ENCODE measurements at regions not wholly inside any gene's neighbourhood (a gene's known extent, or its start where the extent isn't known, plus 50 kb on each side); places are given as distances from the start of the nearest gene placed in this dataset.

DNA sequence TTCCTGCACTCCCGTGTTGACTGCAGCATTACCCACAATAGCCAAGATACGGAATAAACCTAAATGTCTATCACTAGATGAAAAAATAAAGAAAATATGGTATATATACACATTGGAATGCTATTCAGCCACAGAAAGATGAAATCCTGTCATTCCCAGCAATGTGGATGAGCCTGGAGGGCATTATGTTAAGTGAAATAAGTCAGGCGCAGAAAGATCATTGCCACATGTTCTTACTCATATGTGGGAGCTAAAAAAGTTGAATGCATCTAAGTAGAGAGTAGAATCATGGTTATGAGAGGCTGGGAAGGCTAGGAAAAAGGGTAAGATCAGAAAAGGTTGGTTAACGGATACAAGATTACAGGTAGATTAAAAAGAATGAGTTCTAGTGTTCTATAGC lies 219.1 kb upstream of the MKI67 start:
- dilution Hi-C loops (cut with MboI; ENCODE audit: extremely low pct_ligation_motif_present, low sequenced_read_pairs) (no loop called here), intact Hi-C loops (cut with micrococcal nuclease) (no loop called here)
- Histone ChIP-seq H3K79me2 (ENCODE audit: control insufficient read depth, insufficient read depth, low read length) (no peaks in the 10 kb centered on the region), H3K9me1 (replicated peaks; ENCODE audit: control insufficient read depth, extremely low read depth, insufficient read depth, low read length) (no peaks in the 10 kb centered on the region), H2AFZ (ENCODE audit: low read depth, low read length) (no peak overlapping the region), H3K9ac (replicated peaks; ENCODE audit: extremely low read depth, insufficient read depth, low read length) (no peak overlapping the region), H3K4me2 (ENCODE audit: insufficient read depth, low read length) (no peak overlapping the region), H3K4me3 (replicated peaks in 1 of 3; ENCODE audit: insufficient read depth in 1 of 3, low read depth in 1 of 3, low read length in 3 of 3) (no peak overlapping the region), H3K4me1 (ENCODE audit: control insufficient read depth, extremely low read depth, insufficient read depth, low read length) (no peaks in the 10 kb centered on the region), H3K27me3 (ENCODE audit: control insufficient read depth in 2 of 2, insufficient read depth in 2 of 2, low read length in 2 of 2) (no peaks in the 10 kb centered on the region), H3K27ac (ENCODE audit: insufficient read depth, low read depth, low read length) (no peak overlapping the region), H3K9me3 (replicated peaks; ENCODE audit: control insufficient read depth, insufficient read depth, low read length) (no peaks in the 10 kb centered on the region), H4K20me1 (replicated peaks; ENCODE audit: control insufficient read depth, extremely low read depth, insufficient read depth, low read length) (no peaks in the 10 kb centered on the region), H3K36me3 (ENCODE audit: control insufficient read depth in 2 of 2, extremely low read depth in 1 of 2, insufficient read depth in 2 of 2, low read length in 2 of 2) (no peaks in the 10 kb centered on the region)
- no TSS peak for BruUV-seq (replicated peaks)
- no peak for DNase-seq (ENCODE audit: low read depth, low spot score)
- no peak for TF ChIP-seq POLR2A (IDR thresholded peaks at IDR 0.05; ENCODE audit: low read depth, low read length)
- TF ChIP-seq GATA2 (IDR thresholded peaks at IDR 0.05; ENCODE audit: insufficient read depth, insufficient read length, low read depth, low read length): no peak
- TF ChIP-seq FOS (IDR thresholded peaks at IDR 0.05; ENCODE audit: borderline replicate concordance, insufficient read depth, low read length): no peak
- TF ChIP-seq EZH2 (IDR thresholded peaks at IDR 0.05; ENCODE audit: borderline replicate concordance, low read depth, low read length, severe bottlenecking): no peak
- TF ChIP-seq, protein P1, sequence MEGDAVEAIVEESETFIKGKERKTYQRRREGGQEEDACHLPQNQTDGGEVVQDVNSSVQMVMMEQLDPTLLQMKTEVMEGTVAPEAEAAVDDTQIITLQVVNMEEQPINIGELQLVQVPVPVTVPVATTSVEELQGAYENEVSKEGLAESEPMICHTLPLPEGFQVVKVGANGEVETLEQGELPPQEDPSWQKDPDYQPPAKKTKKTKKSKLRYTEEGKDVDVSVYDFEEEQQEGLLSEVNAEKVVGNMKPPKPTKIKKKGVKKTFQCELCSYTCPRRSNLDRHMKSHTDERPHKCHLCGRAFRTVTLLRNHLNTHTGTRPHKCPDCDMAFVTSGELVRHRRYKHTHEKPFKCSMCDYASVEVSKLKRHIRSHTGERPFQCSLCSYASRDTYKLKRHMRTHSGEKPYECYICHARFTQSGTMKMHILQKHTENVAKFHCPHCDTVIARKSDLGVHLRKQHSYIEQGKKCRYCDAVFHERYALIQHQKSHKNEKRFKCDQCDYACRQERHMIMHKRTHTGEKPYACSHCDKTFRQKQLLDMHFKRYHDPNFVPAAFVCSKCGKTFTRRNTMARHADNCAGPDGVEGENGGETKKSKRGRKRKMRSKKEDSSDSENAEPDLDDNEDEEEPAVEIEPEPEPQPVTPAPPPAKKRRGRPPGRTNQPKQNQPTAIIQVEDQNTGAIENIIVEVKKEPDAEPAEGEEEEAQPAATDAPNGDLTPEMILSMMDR (IDR thresholded peaks at IDR 0.05; ENCODE audit: extremely low read depth in 1 of 2, insufficient read depth in 1 of 2, low read depth in 1 of 2, low read length in 2 of 2): no peak
- no peak for TF ChIP-seq MAX (IDR thresholded peaks at IDR 0.05; ENCODE audit: insufficient read depth, insufficient read length)
- TF ChIP-seq POLR2AphosphoS5 (IDR thresholded peaks at IDR 0.05; ENCODE audit: insufficient read depth, low read depth, low read length): no peak
- no peak for TF ChIP-seq JUN (IDR thresholded peaks at IDR 0.05; ENCODE audit: borderline replicate concordance, insufficient read depth, insufficient read length, low read depth)
- TF ChIP-seq MYC (IDR thresholded peaks at IDR 0.05; ENCODE audit: low read depth, low read length): no peak
- ChIA-PET POLR2A (no interaction called here), CTCF (no interaction called here)
- no peak for FAIRE-seq
